ENCODE measurements at regions not wholly inside any gene's neighbourhood (a gene's known extent, or its start where the extent isn't known, plus 50 kb on each side); places are given as distances from the start of the nearest gene placed in this dataset.

- no peak for TF ChIP-seq KDM1A (IDR thresholded peaks at IDR 0.05; ENCODE audit: low read depth)
- no peak for TF ChIP-seq HOXB13 (CRISPR knock-in tag; IDR thresholded peaks at IDR 0.05; ENCODE audit: low read depth)
- TF ChIP-seq ZFP36 (IDR thresholded peaks at IDR 0.05; ENCODE audit: borderline replicate concordance, partially characterized antibody): no peak
- TF ChIP-seq ESRRA (IDR thresholded peaks at IDR 0.05; ENCODE audit: borderline replicate concordance, low read length): no peak
- no peak for TF ChIP-seq MYC (IDR thresholded peaks at IDR 0.05; ENCODE audit: borderline replicate concordance, low read length)
- no peak for TF ChIP-seq RNF2 (IDR thresholded peaks at IDR 0.05; ENCODE audit: borderline replicate concordance, low read depth)
- TF ChIP-seq HOXB5 (CRISPR knock-in tag; IDR thresholded peaks at IDR 0.05): no peak
- TF ChIP-seq GATA3 (IDR thresholded peaks at IDR 0.05; ENCODE audit: borderline replicate concordance): no peak
- TF ChIP-seq ZNF302 (CRISPR knock-in tag; IDR thresholded peaks at IDR 0.05): no peak
- WGBS (ENCODE audit: missing lambda C conversion rate): 70% methylated on average over 6 of the region's 6 CpGs
- H3K4me3 ChIP-seq: no peak overlapping the region
- FAIRE-seq (no peak), DNase-seq (ENCODE audit: low read depth in 1 of 2, low spot score in 1 of 2) (no peak), ATAC-seq (no peak)
- ChIA-PET POLR2A (no interaction called here), CTCF (no interaction called here)
- no peaks in the 10 kb centered on the region for H3K9me3 ChIP-seq
- no peak overlapping the region for H3K27ac ChIP-seq
- H3K4me1 ChIP-seq: no peaks in the 10 kb centered on the region
- H3K4me2 ChIP-seq: no peak overlapping the region
Observed at GRCh38 chr7:81574723-81575326, 195.0 kb downstream of the HGF start.

GRCh38 chr7:81573932-81574331, 195.9 kb downstream of the HGF start:
- FAIRE-seq (no peak), ATAC-seq (no peak), DNase-seq (ENCODE audit: low read depth in 1 of 2, low spot score in 1 of 2) (no peak)
- no peak overlapping the region for H3K4me2 ChIP-seq
- no peak overlapping the region for H3K4me3 ChIP-seq
- no peaks in the 10 kb centered on the region for H3K9me3 ChIP-seq
- ChIA-PET POLR2A (no interaction called here), CTCF (no interaction called here)
- H3K4me1 ChIP-seq: no peaks in the 10 kb centered on the region
- 88% methylated on average over 1 of the region's 1 CpG for WGBS (ENCODE audit: missing lambda C conversion rate)
- no peak overlapping the region for H3K27ac ChIP-seq
- no peak for TF ChIP-seq JUN (IDR thresholded peaks at IDR 0.05)
- TF ChIP-seq HOXB5 (CRISPR knock-in tag; IDR thresholded peaks at IDR 0.05): no peak
- TF ChIP-seq HOXA7 (CRISPR knock-in tag; IDR thresholded peaks at IDR 0.05): no peak
- no peak for TF ChIP-seq CBX8 (IDR thresholded peaks at IDR 0.05)
- TF ChIP-seq HDAC2 (IDR thresholded peaks at IDR 0.05): no peak
- no peak for TF ChIP-seq MAX (IDR thresholded peaks at IDR 0.05)
- TF ChIP-seq TFCP2L1 (CRISPR knock-in tag; IDR thresholded peaks at IDR 0.05): no peak
- no peak for TF ChIP-seq MAZ (IDR thresholded peaks at IDR 0.05; ENCODE audit: borderline replicate concordance, low read depth, low read length)
- TF ChIP-seq ZFP36 (IDR thresholded peaks at IDR 0.05; ENCODE audit: borderline replicate concordance, partially characterized antibody): no peak
- TF ChIP-seq MAFK (IDR thresholded peaks at IDR 0.05; ENCODE audit: partially characterized antibody): no peak
- no peak for TF ChIP-seq FOXS1 (CRISPR knock-in tag; IDR thresholded peaks at IDR 0.05)
- no peak for TF ChIP-seq HOXB13 (CRISPR knock-in tag; IDR thresholded peaks at IDR 0.05; ENCODE audit: low read depth)
- no peak for TF ChIP-seq CEBPB (IDR thresholded peaks at IDR 0.05)

- CTCF ChIA-PET: no interaction called here
Observed at GRCh38 chr7:81573128-81573527, 196.7 kb downstream of the HGF start.

More at GRCh38 chr7:81573128-81573527, 196.7 kb downstream of the HGF start:
- no peak for ATAC-seq
- Histone ChIP-seq H3K4me3 (no peak overlapping the region), H3K4me1 (no peaks in the 10 kb centered on the region), H3K27ac (no peak overlapping the region), H3K4me2 (no peak overlapping the region), H3K9me3 (no peaks in the 10 kb centered on the region)
- POLR2A ChIA-PET: no interaction called here
- TF ChIP-seq REST (IDR thresholded peaks at IDR 0.05) (no peak), PBX3 (IDR thresholded peaks at IDR 0.05) (no peak), FOSL2 (IDR thresholded peaks at IDR 0.05) (no peak), FOSL2 (CRISPR knock-in tag; IDR thresholded peaks at IDR 0.05) (no peak), POLR2A (IDR thresholded peaks at IDR 0.05; ENCODE audit: low read length) (no peak), ZC3H11A (IDR thresholded peaks at IDR 0.05) (no peak), EHMT2 (IDR thresholded peaks at IDR 0.05; ENCODE audit: low read depth) (no peak), EP300 (IDR thresholded peaks at IDR 0.05) (no peak), HOXB13 (CRISPR knock-in tag; IDR thresholded peaks at IDR 0.05; ENCODE audit: low read depth) (no peak), NR3C1 (IDR thresholded peaks at IDR 0.05) (no peak), RCOR1 (IDR thresholded peaks at IDR 0.05; ENCODE audit: low read depth, low read length) (no peak), KDM5A (IDR thresholded peaks at IDR 0.05) (no peak), BCL3 (IDR thresholded peaks at IDR 0.05) (no peak), TP53 (CRISPR knock-in tag; IDR thresholded peaks at IDR 0.05) (no peak), RFX5 (IDR thresholded peaks at IDR 0.05) (no peak)
- 72% methylated on average over 1 of the region's 1 CpG for WGBS (ENCODE audit: missing lambda C conversion rate)
- FAIRE-seq: no peak
- DNase-seq (ENCODE audit: low read depth in 1 of 2, low spot score in 1 of 2): no peak
